Muscle of arm (tissue), 1 donor: ENCODE measurements at regions not wholly inside any gene's neighbourhood (a gene's known extent, or its start where the extent isn't known, plus 50 kb on each side); places are given as distances from the start of the nearest gene placed in this dataset.
A peak's percentile ranks its signal among the peaks of the same experiment; 100 is the strongest.

ENCODE experiments used
- DNase-seq: peaks from one replicate; pipeline ENCODE4 v3.0.0-alpha.2; 2013

DNA sequence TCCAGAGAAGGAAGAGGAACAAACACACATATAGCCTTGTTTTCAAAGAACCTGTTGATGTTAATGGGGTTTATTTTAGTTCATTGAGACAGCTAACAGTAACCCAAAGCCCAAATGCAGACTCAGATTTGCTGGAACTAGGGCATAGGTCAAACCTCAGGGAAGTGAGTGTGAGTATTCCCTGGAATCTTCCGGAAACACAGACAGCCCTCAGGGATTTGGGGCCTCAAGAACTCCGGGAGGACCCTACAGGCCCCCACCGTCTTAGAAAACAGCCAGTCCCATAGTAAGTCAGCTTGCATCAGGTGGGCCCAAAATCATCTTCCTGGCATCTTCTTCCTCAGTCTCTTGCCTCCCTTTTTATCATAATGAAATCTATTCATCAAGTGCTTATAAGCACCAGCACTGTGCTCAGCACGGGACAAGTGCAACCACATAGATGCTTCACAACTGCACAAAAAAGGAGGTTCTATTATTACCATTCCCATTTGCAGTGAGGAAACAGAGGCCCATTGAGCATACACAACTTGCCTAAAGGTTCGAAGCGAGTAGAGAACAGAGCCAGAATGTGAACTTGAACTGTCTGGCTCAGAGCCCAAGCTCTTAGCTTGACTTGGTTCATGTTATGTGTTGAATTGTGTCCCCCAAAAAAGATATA is 50.2 kb upstream of the BCL11A start:
- no peak for DNase-seq

DNA sequence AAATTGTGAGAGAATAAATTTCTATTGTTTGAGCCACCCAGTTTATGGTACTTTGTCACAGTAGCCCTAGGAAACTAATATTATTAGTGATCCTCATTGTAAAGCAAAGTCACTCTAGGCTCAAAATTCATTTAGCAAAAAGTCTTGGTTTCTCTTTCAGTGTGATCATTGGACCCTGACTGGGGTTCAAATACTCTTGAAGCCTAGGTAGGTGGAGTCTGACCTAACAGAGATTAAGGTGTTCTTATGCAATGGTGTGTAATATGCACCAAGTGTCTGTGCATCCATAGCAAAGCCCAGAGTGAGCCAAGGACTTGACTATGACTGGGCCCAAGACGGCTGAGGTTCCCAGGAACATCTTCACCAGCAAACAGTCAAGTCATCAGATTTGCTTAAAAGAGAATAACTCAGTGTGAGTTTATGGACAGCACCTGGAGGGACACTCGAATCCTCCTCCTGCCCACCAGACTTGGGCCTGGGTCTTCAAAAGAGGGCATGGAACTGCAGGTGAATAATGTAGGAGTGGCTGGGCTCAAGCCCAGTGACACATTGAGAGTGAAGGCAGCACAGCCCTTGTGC is 51.1 kb upstream of the BCL11A start:
- DNase-seq = no peak

GRCh38 chr2:60605866-60606265 is 52.4 kb upstream of the BCL11A start:
- DNase-seq = no peak

DNA sequence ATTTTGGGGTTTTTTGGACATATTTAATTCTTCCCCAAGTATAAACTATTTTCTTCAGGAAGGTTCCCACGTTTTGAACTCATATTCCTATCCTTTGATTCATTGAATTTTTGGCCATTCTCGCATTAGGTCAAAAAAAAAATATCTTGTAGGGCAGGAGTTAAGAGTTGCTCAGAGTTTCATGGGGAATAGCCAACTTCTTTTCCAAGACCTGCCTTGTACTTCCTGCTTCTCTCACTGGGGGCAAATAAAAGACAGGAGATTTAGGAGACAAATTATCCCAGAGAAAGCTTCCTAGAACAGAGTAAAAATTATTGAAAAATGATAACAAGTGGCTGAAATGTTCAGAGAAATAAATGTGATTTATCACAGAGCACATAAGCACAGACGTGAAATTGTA is 55.2 kb upstream of the BCL11A start:
- DNase-seq = no peak

GRCh38 chr2:60612033-60612432 is 58.6 kb upstream of the BCL11A start:
- DNase-seq = no peak

DNA sequence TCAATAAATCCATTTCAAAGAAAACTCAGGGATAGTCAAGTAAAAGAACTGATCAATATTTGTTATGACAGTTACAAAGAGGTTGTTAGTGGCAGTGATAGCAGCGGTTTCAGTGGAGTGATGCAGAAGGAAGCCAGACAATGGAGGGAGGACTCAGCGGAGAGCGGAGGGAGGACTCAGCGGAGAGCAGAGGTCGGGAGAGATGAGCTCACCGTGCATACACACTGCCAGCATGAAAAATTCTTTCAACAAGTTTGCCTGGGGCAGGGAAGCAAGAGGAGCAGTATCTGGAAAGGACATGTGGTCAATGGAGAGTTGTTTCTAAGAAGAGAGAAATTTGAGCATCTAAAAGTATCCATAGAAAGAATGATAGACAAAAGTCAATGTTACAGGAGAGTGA is 60.9 kb upstream of the BCL11A start:
- no peak for DNase-seq

DNA sequence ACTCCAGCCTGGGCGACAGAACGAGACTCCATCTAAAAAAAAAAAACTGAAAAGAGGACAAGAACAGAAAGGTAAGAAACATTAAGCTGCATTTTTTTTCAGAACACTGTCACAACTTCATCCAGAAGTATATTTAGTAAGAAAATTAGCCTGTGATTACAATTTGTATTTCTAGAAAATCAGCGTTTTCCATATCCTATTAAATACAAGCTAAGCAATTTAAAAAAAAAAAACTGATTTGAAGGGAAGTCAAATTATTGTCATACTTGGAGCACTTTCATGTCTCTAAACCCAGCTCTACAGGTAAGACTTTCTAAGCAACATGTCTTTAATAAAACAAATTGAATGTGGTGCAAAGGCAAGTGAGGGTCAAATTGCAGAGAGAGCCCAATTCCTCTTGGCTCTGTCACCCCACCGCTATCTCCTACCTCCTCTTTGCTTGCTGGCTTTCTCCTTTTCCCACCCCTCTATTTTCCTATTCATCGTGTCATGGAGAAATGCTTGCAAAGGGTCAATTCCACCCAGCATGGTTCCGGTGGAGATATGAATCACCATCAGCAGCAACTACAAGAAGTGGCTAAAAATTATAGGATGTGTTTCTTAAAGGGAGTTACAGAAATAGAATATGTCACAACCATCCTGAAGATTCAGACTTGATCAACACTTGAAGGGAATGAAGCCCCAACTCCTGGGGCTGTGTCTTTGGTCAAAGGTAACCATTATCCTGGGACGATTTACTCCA is 68.4 kb upstream of the BCL11A start:
- no peak for DNase-seq

DNA sequence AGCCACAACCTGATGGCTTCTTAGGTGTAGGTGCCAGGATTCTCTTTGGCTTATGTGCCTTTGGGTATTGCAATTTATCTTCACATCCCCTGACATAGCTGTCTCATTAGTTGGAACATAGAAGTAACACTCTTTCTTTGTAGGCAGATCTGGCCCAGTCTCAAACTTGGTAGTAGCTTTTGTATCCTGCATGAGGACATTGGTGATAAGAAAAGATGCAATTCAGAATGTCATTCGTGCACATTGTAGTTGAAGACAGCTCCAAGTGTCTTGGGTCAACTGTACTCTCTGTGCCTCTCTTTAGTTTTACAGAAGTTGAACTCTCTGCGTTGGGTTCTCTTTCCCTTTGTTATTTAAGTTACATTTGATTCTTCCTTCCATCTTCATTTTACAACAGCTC is 69.6 kb upstream of the BCL11A start:
- DNase-seq = no peak

GRCh38 chr2:60627412-60627811 is 74.0 kb upstream of the BCL11A start:
- no peak for DNase-seq

DNA sequence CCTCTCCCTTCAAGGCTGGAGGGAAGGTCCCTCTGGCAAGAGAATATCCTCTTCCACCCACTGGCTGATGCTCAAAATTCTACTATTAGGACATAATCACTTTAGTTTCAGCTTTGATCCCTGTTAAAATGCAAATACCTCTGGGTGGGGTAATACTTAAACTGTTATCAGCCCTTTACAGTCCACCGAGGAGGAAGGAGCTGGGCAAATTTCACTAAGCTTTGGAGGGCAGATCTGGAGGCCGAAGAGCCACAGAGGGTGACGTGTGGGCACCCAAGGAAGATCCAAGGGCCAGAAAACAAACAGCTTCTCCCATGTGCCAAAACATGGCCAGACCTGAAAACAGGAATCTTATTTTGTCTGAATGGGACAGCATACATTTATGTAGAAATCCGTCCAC is 74.6 kb upstream of the BCL11A start:
- no peak for DNase-seq

DNA sequence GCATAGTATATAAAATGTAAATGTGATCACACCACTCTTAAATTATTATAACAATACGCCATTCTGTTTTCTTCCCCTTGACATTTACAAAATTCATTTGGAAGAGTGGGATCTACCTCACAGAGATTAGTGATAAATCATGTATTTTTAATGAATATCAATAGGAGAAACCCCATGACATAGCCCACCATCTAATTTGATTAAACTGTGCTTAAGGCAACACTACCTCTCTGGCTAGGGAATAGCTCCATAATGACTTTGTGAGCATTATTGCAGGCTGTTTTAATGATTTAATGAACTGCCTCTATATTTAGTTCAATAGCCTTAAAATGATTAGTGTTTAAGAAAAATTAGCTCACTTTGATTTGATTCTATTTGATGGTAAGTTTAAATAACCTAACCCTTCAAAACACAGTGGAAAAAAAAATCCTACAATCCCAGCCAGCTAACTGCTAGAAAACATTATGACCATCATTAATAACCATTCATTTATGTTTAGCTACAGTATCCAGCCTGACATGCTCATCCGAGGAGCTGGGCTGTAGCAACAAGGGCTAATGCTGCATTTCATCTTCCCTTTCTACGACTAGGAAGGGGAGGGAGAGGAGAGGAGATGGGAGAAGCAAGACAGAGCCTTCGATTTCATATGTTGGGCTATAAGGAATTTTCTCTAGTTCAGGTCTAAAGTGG is 75.3 kb upstream of the BCL11A start:
- DNase-seq = no peak

DNA sequence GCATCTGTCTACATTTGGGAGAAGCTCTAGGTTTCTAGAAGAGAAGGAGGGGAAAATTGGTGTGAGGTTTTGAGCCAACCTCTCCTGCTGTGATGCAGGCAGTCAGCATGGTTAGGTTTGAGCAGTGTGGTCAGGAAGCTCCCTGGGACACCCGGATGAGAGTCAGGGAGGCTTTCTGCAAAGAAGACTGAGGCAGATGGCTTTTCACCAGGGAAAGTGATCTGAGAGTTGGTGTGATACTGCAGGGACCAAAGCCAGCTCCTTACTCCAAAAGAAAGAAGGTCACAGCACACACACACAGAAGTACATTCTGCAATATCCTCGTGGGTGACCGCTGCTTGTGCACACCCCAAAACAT is 75.8 kb upstream of the BCL11A start:
- no peak for DNase-seq

GRCh38 chr2:60629801-60630385 is 76.4 kb upstream of the BCL11A start:
- no peak for DNase-seq

DNA sequence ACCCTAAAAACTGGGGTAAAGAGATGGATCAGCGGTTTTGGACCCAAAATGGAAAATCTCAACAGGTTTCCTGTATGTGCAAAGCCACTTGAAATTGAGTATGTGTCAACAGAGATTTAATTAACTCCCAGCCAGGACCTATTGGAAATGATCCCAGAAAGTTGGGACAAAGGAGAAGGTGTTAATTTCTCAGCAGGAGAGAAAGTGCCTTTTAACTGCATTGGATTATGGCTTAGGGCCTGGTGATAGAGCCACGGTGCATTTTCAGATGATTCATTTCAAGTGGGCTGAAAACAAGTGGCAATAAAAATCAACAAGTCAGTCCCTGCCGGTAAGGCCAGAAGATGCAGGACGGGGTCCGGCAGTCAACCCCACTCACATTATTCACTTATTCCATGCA is 80.2 kb upstream of the BCL11A start:
- no peak for DNase-seq

DNA sequence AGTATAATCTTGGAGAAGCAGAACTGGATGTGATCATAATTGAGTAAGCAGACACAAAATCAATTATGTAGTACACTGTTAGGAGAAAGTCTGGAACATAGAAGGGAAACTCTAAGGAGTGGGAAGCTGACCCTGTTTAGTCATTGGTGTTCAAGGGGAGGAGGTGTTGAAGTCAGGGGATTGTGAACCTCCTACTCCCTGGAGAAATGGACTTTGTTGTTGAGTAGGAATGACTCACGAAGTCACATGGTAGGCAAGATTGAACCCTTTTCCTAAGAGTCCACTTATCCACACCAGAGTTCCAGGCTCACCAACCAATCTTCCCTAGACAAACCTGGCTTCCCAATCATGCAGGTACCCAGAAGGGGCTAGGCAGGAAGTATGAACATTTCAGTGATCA is 81.0 kb upstream of the BCL11A start:
- DNase-seq = no peak

DNA sequence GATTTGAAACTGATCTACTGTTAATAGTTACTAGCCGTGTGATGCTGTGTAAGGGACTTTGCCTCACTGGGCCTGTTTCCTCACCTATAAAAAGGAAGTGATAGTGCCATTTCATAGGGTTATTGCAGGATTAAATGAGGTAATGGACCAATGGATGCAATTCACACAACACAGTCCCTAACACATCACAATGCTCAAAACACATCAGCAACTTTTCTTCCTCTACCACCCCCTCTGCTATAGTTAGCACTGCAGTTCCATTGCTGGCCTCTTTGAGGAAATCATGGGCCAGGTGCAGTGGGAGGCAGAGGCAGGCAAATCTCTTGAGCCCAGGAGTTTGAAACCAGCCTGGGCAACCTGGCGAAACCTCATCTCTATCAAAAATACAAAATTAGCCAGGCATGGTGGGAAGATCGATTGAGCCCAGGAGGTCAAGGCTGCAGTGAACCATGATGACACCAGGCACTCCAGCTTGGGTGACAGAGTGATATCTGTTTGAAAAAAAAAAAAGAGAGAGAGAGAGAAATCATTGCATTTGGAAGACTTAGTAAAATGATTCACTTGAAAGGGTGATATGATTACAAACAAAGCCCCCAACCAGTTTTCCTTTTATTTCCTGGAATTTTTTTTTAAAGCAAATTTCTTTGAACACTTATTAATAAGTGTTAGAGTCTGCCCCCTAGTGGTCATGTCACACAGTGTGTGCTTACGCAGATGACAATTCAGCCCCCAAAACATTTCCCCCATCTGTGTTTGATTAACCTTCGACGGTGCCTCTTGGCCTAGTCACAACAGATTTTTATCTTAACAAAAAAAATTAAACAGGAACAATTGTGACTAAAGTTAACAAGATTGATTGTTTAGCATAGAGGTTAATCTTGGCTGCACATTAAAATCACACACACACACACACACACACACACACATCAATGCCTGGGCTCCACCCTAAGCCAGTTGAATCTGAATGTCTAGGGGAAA is 88.6 kb upstream of the BCL11A start:
- peak; percentile 21 for DNase-seq

GRCh38 chr2:60643747-60644146 is 90.3 kb upstream of the BCL11A start:
- DNase-seq = no peak

DNA sequence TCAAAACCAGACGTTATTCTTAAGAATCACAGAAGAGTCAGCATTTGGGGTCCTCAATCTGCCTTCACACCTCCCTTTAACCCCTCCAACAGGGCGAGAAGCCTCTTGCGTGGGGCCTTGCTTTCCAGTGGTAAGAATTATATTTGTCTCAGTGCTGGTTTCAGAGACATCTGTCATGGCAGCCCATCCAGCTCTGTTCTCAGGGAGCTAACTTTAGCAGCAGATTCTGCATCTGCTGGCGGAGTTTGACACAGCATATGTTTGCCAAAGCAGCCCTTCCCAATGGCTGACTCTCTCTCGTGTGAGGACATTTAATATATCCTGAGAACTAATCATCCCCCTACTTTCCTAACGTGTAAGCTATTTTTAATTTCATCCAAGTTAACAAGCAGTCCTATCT is 91.5 kb upstream of the BCL11A start:
- DNase-seq = peak; percentile 52

DNA sequence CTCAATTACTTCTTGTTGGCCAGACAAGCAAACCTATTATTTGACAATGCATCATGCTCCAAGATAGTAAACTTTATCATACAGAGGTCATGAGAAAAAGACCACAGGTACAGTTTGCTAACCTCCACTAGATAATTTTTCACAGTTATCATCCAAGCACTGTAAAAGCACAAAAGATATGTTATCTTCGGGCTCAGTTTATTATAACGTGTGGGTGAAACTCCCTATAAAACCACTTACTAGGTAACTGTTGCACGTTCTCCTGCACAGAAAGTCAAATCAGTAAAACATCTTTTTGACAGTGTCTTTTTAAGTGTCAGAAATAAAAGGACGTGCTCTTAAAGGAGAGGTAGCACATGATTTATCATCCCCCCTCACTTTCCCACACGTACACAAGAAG is 94.7 kb upstream of the BCL11A start:
- no peak for DNase-seq

- no peak for DNase-seq
These were observed 96.3 kb upstream of the BCL11A start for GRCh38 chr2:60649721-60650120.

- DNase-seq = no peak
These were observed 99.4 kb upstream of the BCL11A start for GRCh38 chr2:60652832-60653340.
